GM12878 (cell line): ENCODE measurements at regions not wholly inside any gene's neighbourhood (a gene's known extent, or its start where the extent isn't known, plus 50 kb on each side); places are given as distances from the start of the nearest gene placed in this dataset.

Experiments used
- ATAC-seq: fragments of 200-7000 bp; cut with Tn5 transposase; 3 replicates; pipeline ENCODE4 v1.9.1; 2020; ENCODE audit warnings: mild to moderate bottlenecking, moderate library complexity
- BruUV-seq: library from RNA; stranded (reverse); fragments of 400-500 nt; replicated peaks from 2 replicates; lab custom pipeline; 2021; lab: Mats Ljungman, UMichigan
- CTCF ChIA-PET: fragments of 300-600 bp; sonication (Branson Sonifier 250); formaldehyde crosslinking; extraction: SDS; loops from one replicate; lab custom pipeline; 2021; ENCODE audit warnings: inconsistent platforms; lab: Yijun Ruan, JAX
- POLR2A ChIA-PET: fragments of 350-600 bp; formaldehyde crosslinking; extraction: SDS; loops from one replicate; lab custom pipeline; 2021; ENCODE audit warnings: inconsistent platforms; lab: Charles Lee
- RAD21 ChIA-PET: fragments of 300-600 bp; sonication (Branson Sonifier 250); formaldehyde crosslinking; loops from one replicate; lab custom pipeline; 2023; ENCODE audit warnings: antibody characterized with exemption; ENCODE audit not compliant: unreplicated experiment; lab: Charles Lee
- SMC1A ChIA-PET: fragments of 300-600 bp; sonication (Branson Sonifier 250); formaldehyde crosslinking; loops from one replicate; lab custom pipeline; 2023; ENCODE audit not compliant: unreplicated experiment, uncharacterized antibody; lab: Charles Lee
- DNase-seq: peaks from one replicate; pipeline ENCODE4 v3.0.0-alpha.2; 2011; ENCODE audit warnings: low read depth, low spot score
- FAIRE-seq: peaks from 3 replicates; lab custom pipeline; 2011; peaks lifted over from hg19 to GRCh38; lab: Jason Lieb, UNC
- H2AFZ ChIP-seq: 2 replicates; pipeline ENCODE4 v1.6.0; 2011; ENCODE audit warnings: low read depth, low read length, control low read depth; ENCODE audit not compliant: control insufficient read depth
- H3K27ac ChIP-seq: 2 replicates; pipeline ENCODE4 v1.5.1; 2011; ENCODE audit warnings: control low read depth; ENCODE audit not compliant: control insufficient read depth, insufficient read depth
- H3K27me3 ChIP-seq, 2 experiments: replicated peaks in 1 of 2; 2 replicates each; pipeline versions ENCODE4 v1.6.0 to v1.6.1; 2011; ENCODE audit warnings: low read length in 1 of 2; ENCODE audit not compliant: control insufficient read depth in 2 of 2, insufficient read depth in 2 of 2
- H3K36me3 ChIP-seq, 2 experiments: 2 replicates each; pipeline ENCODE4 v1.5.1; 2011; ENCODE audit warnings: low read length in 1 of 2; ENCODE audit not compliant: control insufficient read depth in 2 of 2, insufficient read depth in 2 of 2
- H3K4me1 ChIP-seq: 2 replicates; pipeline ENCODE4 v1.6.1; 2011; ENCODE audit warnings: mild to moderate bottlenecking, low read length, moderate library complexity, mixed read lengths; ENCODE audit not compliant: control insufficient read depth, insufficient read depth
- H3K4me2 ChIP-seq: 2 replicates; pipeline ENCODE4 v1.6.0; 2011; ENCODE audit warnings: control low read depth; ENCODE audit not compliant: control insufficient read depth, insufficient read depth
- H3K4me3 ChIP-seq: fragments of 200-600 bp; sonication (generic); 2 replicates; pipeline ENCODE4 v1.5.1; 2016
- H3K79me2 ChIP-seq: 2 replicates; pipeline ENCODE4 v1.6.0; 2011; ENCODE audit warnings: low read length; ENCODE audit not compliant: control insufficient read depth, insufficient read depth
- H3K9ac ChIP-seq: 2 replicates; pipeline ENCODE4 v1.8.0; 2011; ENCODE audit warnings: low read length, control low read depth, mixed read lengths; ENCODE audit not compliant: control insufficient read depth, insufficient read depth
- H3K9me3 ChIP-seq: replicated peaks from 3 replicates; pipeline ENCODE4 v1.5.1; 2011; ENCODE audit warnings: mild to moderate bottlenecking, low read length; ENCODE audit not compliant: control insufficient read depth, insufficient read depth
- H4K20me1 ChIP-seq: 2 replicates; pipeline ENCODE4 v1.6.0; 2011; ENCODE audit not compliant: control insufficient read depth, insufficient read depth
- CBX5 ChIP-seq: sonication (generic); IDR thresholded peaks from 2 replicates; pipeline ENCODE4 v1.6.1; 2016; ENCODE audit warnings: low read depth, moderate library complexity, mild to moderate bottlenecking, inconsistent platforms
- ESRRA ChIP-seq: IDR thresholded peaks from 2 replicates; pipeline ENCODE4 v1.6.1; 2012; ENCODE audit warnings: mild to moderate bottlenecking, low read length, improper control_type of control experiment
- NFYA ChIP-seq: IDR thresholded peaks from 2 replicates; pipeline ENCODE4 v1.6.1; 2011; ENCODE audit warnings: low read depth, mild to moderate bottlenecking, low read length, improper control_type of control experiment, borderline replicate concordance
- POU2F2 ChIP-seq: IDR thresholded peaks from 3 replicates; pipeline ENCODE4 v1.6.1; 2011; ENCODE audit warnings: low read depth, mild to moderate bottlenecking, low read length, borderline replicate concordance
- WGBS: methylation state at CpG from one replicate; pipeline ENCODE4 v1.1.6; 2016; ENCODE audit warnings: low lambda C conversion rate; ENCODE audit not compliant: insufficient replicate concordance, insufficient coverage; ENCODE audit errors: missing lambda C conversion rate; 5-methylcytosine and 5-hydroxymethylcytosine counted together
- in situ Hi-C: fragments of 300-500 bp; cut with MboI; formaldehyde crosslinking; loops from 9 replicates; pipeline ENCODE4 v1.14.3; 2018; ENCODE audit warnings: mixed read lengths
- intact Hi-C: fragments of 100-400 bp; cut with micrococcal nuclease; formaldehyde crosslinking; loops from one replicate; pipeline ENCODE4 v1.14.2; 2022; ENCODE audit not compliant: unreplicated experiment
- TF ChIP-seq, protein P1 (sequence below): IDR thresholded peaks from 2 replicates; pipeline ENCODE4 v1.6.1; 2011; ENCODE audit warnings: borderline replicate concordance, low read depth, mild to moderate bottlenecking, moderate library complexity, mixed read lengths, low read length; ENCODE audit not compliant: insufficient read depth; ENCODE audit errors: extremely low read length
- TF ChIP-seq, protein P2 (sequence below): fragments of 450-650 bp; IDR thresholded peaks from 2 replicates; pipeline ENCODE4 v1.6.1; 2017; ENCODE audit warnings: mild to moderate bottlenecking
- TF ChIP-seq, protein P3 (sequence below): fragments of 450-650 bp; IDR thresholded peaks from 2 replicates; pipeline ENCODE4 v1.6.1; 2016; ENCODE audit warnings: mild to moderate bottlenecking
- TF ChIP-seq, protein P4 (sequence below): fragments of 450-650 bp; IDR thresholded peaks from 2 replicates; pipeline ENCODE4 v1.6.1; 2017; ENCODE audit warnings: mild to moderate bottlenecking, low read depth, inconsistent platforms; ENCODE audit not compliant: poor library complexity, severe bottlenecking

DNA sequence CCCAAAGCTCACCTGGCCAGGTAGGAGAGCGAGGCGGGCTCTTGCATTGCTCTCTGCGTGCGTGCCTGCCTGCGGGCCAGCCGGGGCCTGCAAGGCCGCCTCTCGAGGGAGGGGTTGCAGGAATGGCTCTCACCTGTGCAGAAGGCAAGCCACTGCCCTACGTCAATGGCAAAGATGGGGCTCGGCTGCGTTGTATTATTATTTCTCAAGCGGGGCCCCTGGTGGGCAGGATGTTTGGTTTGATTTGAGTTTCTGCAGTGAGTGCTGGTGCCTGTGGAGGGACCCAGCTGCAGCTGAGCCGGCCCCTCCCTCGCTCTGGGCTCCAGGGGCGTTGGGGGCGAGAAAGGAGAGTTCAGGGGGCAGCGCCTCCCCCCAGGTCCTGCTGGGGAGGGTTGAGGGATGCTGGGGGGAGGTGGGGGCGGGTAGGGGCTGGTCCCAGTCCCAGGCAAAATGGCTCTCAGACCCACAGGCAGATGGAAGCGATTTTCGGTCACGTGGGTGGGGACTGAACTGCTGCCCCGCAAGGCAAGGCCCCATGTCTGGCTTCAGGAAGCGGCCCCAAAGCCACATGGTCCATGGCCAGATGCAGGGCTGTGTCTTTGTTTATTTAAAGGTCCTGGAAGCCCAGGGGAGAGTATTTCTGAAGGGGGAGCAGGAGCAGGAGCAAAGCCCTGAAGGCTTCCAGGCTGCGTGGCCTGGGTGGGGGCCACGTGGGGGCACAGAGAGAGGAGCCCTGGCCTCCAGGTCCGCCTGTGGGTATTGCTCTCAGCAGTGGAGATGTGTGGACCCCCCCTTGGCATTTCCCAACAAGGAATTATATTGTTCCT, 338.8 kb downstream of the SEC14L1 start:
- Histone ChIP-seq H4K20me1 (no peaks in the 10 kb centered on the region; the same call in 1 of the 2 replicates), H3K4me3 (no peak overlapping the region), H3K79me2 (peaks cover 71% of the 10 kb centered on the region), H3K36me3 (peaks cover 27 to 56% of the 10 kb centered on the region in 2 experiments), H2AFZ (no peak overlapping the region), H3K27me3 (no peaks in the 10 kb centered on the region), H3K9me3 (no peaks in the 10 kb centered on the region; the same call in 2 of the 3 replicates), H3K9ac (no peak overlapping the region), H3K4me1 (peaks cover 19% of the 10 kb centered on the region), H3K27ac (no peak overlapping the region), H3K4me2 (no peak overlapping the region; the same call in 1 of the 2 replicates)
- no peak for ATAC-seq
- ChIA-PET RAD21 (no interaction called here), SMC1A (no interaction called here), POLR2A (no interaction called here), CTCF (no interaction called here)
- BruUV-seq, result no TSS peak
- in situ Hi-C loops (no loop called here), intact Hi-C loops (loop anchor here (5.0 kb wide), 1 partner anchor 37 kb away; no protein-coding TSS in a partner anchor)
- TF ChIP-seq, protein P1, sequence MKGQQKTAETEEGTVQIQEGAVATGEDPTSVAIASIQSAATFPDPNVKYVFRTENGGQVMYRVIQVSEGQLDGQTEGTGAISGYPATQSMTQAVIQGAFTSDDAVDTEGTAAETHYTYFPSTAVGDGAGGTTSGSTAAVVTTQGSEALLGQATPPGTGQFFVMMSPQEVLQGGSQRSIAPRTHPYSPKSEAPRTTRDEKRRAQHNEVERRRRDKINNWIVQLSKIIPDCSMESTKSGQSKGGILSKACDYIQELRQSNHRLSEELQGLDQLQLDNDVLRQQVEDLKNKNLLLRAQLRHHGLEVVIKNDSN, result peak; percentile 54
- TF ChIP-seq CBX5, result no peak
- no peak for DNase-seq
- whole genome bisulfite sequencing, result 74% methylated on average over 25 of the region's 26 CpGs
- FAIRE-seq, result no peak

DNA sequence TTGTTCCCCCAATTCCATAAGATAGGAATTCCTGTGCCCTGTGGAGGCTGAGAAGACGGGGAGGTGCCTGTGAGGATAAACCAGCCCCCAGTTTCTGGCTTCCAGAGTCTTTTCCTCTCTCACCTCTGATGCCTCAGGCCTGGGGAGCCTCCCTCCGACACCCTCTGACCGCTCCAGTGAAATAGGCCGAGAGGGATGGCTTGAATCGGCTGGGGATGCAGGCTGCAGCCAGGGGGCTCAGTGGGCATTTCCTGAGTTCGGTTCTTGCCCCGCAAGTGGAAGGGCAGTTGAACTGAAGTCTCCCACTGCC, 339.4 kb downstream of the SEC14L1 start:
- no peaks in the 10 kb centered on the region; the same call in 1 of the 2 replicates for H4K20me1 ChIP-seq
- TF ChIP-seq ESRRA (no peak), NFYA (no peak), POU2F2 (no peak)
- TF ChIP-seq, protein P2, sequence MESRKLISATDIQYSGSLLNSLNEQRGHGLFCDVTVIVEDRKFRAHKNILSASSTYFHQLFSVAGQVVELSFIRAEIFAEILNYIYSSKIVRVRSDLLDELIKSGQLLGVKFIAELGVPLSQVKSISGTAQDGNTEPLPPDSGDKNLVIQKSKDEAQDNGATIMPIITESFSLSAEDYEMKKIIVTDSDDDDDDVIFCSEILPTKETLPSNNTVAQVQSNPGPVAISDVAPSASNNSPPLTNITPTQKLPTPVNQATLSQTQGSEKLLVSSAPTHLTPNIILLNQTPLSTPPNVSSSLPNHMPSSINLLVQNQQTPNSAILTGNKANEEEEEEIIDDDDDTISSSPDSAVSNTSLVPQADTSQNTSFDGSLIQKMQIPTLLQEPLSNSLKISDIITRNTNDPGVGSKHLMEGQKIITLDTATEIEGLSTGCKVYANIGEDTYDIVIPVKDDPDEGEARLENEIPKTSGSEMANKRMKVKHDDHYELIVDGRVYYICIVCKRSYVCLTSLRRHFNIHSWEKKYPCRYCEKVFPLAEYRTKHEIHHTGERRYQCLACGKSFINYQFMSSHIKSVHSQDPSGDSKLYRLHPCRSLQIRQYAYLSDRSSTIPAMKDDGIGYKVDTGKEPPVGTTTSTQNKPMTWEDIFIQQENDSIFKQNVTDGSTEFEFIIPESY, result no peak
- TF ChIP-seq, protein P3, sequence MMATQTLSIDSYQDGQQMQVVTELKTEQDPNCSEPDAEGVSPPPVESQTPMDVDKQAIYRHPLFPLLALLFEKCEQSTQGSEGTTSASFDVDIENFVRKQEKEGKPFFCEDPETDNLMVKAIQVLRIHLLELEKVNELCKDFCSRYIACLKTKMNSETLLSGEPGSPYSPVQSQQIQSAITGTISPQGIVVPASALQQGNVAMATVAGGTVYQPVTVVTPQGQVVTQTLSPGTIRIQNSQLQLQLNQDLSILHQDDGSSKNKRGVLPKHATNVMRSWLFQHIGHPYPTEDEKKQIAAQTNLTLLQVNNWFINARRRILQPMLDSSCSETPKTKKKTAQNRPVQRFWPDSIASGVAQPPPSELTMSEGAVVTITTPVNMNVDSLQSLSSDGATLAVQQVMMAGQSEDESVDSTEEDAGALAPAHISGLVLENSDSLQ, result no peak
- TF ChIP-seq, protein P4, sequence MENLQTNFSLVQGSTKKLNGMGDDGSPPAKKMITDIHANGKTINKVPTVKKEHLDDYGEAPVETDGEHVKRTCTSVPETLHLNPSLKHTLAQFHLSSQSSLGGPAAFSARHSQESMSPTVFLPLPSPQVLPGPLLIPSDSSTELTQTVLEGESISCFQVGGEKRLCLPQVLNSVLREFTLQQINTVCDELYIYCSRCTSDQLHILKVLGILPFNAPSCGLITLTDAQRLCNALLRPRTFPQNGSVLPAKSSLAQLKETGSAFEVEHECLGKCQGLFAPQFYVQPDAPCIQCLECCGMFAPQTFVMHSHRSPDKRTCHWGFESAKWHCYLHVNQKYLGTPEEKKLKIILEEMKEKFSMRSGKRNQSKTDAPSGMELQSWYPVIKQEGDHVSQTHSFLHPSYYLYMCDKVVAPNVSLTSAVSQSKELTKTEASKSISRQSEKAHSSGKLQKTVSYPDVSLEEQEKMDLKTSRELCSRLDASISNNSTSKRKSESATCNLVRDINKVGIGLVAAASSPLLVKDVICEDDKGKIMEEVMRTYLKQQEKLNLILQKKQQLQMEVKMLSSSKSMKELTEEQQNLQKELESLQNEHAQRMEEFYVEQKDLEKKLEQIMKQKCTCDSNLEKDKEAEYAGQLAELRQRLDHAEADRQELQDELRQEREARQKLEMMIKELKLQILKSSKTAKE, result no peak
- TF ChIP-seq, all 136 proteins: peak for 0
- no peaks in the 10 kb centered on the region; the same call in 2 of the 3 replicates for H3K9me3 ChIP-seq
- BruUV-seq, result no TSS peak
- no peak overlapping the region for H2AFZ ChIP-seq
- ChIA-PET CTCF (no interaction called here), RAD21 (no interaction called here), POLR2A (no interaction called here), SMC1A (no interaction called here)
- H3K9ac ChIP-seq, result no peak overlapping the region
- H3K4me1 ChIP-seq, result peaks cover 13% of the 10 kb centered on the region
- intact Hi-C loops (no loop called here), in situ Hi-C loops (no loop called here)
- 92% methylated on average over 7 of the region's 7 CpGs for WGBS
- H3K27ac ChIP-seq, result no peak overlapping the region
- H3K4me2 ChIP-seq, result no peak overlapping the region
- DNase-seq (no peak), FAIRE-seq (no peak), ATAC-seq (no peak)
- H3K79me2 ChIP-seq, result peaks cover 70% of the 10 kb centered on the region
- peaks cover 27 to 55% of the 10 kb centered on the region in 2 experiments for H3K36me3 ChIP-seq
- no peak overlapping the region for H3K4me3 ChIP-seq
- H3K27me3 ChIP-seq, result no peaks in the 10 kb centered on the region
